BJ (cell line): ENCODE measurements at regions not wholly inside any gene's neighbourhood (a gene's known extent, or its start where the extent isn't known, plus 50 kb on each side); places are given as distances from the start of the nearest gene placed in this dataset.

Source experiments
- CTCF ChIA-PET: fragments of 350-600 bp; formaldehyde crosslinking; extraction: SDS; loops from one replicate; lab custom pipeline; 2021; ENCODE audit warnings: antibody characterized with exemption, inconsistent platforms; lab: Yijun Ruan, JAX
- POLR2A ChIA-PET: fragments of 300-600 bp; sonication (Branson Sonifier 250); formaldehyde crosslinking; extraction: SDS; loops from one replicate; lab custom pipeline; 2021; ENCODE audit warnings: antibody characterized with exemption; lab: Charles Lee
- DNase-seq: peaks from one replicate; pipeline ENCODE4 v3.0.0-alpha.2; 2011; ENCODE audit warnings: low read depth
- H3K27me3 ChIP-seq: 2 replicates; pipeline ENCODE4 v1.6.0; 2011; ENCODE audit warnings: low read length; ENCODE audit not compliant: control insufficient read depth, insufficient read depth
- H3K36me3 ChIP-seq: 2 replicates; pipeline ENCODE4 v1.5.1; 2011; ENCODE audit warnings: low read length; ENCODE audit not compliant: control insufficient read depth, insufficient read depth
- H3K4me3 ChIP-seq: 2 replicates; pipeline ENCODE4 v1.5.1; 2011; ENCODE audit warnings: low read depth, mild to moderate bottlenecking, control low read depth, low read length
- CTCF ChIP-seq: IDR thresholded peaks from 2 replicates; pipeline ENCODE4 v1.5.1; 2011; ENCODE audit warnings: low read depth, mild to moderate bottlenecking, control low read depth, inconsistent platforms, low read length, moderate library complexity; ENCODE audit not compliant: insufficient read depth

DNA sequence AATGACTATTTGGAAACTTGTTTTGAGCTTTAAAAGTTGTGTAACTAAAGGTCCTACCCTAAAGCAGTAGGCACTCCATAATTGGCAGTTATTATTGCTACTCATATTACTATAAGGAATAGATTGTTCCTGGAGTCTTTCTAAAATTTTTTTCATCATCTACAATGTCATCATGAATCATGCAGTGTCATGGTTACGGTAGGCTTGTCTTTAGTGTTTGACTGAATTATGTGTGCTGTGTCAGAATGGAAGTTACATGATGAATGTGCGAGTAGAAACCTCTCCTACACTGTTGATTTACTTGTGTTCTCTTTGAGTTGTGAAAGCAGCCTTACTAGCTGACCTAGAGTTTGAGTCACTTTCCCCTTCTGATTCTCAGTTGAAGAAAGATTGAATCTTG lies 1099.9 kb downstream of the RAPGEF2 start:
- H3K36me3 ChIP-seq = no peaks in the 10 kb centered on the region
- ChIA-PET CTCF (no interaction called here), POLR2A (no interaction called here)
- DNase-seq = no peak
- no peaks in the 10 kb centered on the region for H3K27me3 ChIP-seq
- TF ChIP-seq CTCF = no peak
- H3K4me3 ChIP-seq = no peak overlapping the region

DNA sequence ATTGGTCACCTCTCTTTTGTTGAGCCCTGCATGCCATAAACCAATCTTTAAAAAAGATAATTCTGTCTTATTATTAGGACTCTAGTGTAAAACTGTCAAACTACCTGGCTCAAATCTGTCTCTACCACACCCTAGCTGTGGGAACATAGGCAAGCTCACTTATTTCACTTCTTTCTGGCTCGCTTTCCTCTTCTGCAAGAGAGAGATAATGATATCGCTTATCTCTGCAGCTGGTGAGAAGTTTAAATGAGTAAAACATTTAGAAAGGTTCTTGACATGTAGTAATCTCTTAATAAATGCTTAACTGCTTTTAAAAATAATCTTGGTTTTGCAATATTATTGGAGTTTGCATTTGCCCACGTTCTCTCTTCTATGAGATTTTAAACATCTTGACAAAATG lies 1109.2 kb downstream of the RAPGEF2 start:
- Histone ChIP-seq H3K36me3 (no peaks in the 10 kb centered on the region), H3K4me3 (no peak overlapping the region), H3K27me3 (no peaks in the 10 kb centered on the region)
- DNase-seq = no peak
- POLR2A ChIA-PET = no interaction called here
- TF ChIP-seq CTCF = no peak
- CTCF ChIA-PET = no interaction called here

- Histone ChIP-seq H3K27me3 (no peaks in the 10 kb centered on the region), H3K36me3 (no peaks in the 10 kb centered on the region), H3K4me3 (no peak overlapping the region)
- CTCF ChIA-PET = no interaction called here
- TF ChIP-seq CTCF = no peak
- DNase-seq = no peak
- POLR2A ChIA-PET = no interaction called here
Observed at GRCh38 chr4:160213366-160213765, 1110.5 kb downstream of the RAPGEF2 start.

GRCh38 chr4:160217352-160217751 lies 1114.5 kb downstream of the RAPGEF2 start:
- H3K4me3 ChIP-seq = no peak overlapping the region
- ChIA-PET CTCF (no interaction called here), POLR2A (no interaction called here)
- DNase-seq = no peak
- no peak for TF ChIP-seq CTCF
- H3K27me3 ChIP-seq = no peaks in the 10 kb centered on the region
- no peaks in the 10 kb centered on the region for H3K36me3 ChIP-seq

GRCh38 chr4:160224049-160224448 lies 1121.2 kb downstream of the RAPGEF2 start:
- no peak overlapping the region for H3K4me3 ChIP-seq
- DNase-seq = no peak
- ChIA-PET CTCF (no interaction called here), POLR2A (no interaction called here)
- no peaks in the 10 kb centered on the region for H3K27me3 ChIP-seq
- H3K36me3 ChIP-seq = no peaks in the 10 kb centered on the region
- no peak for TF ChIP-seq CTCF
